A549 (cell line): ENCODE measurements at regions not wholly inside any gene's neighbourhood (a gene's known extent, or its start where the extent isn't known, plus 50 kb on each side); places are given as distances from the start of the nearest gene placed in this dataset.

ENCODE experiments used
- CHD4 ChIP-seq: fragments of 200-600 bp; sonication (generic); IDR thresholded peaks from 2 replicates; pipeline ENCODE4 v1.6.1; 2016; ENCODE audit warnings: antibody characterized with exemption, mild to moderate bottlenecking, borderline replicate concordance
- CTCF ChIP-seq: fragments of >200 bp; sonication (Bioruptor Twin); formaldehyde crosslinking; IDR thresholded peaks from 3 replicates; pipeline ENCODE4 v1.5.1; 2016
- EP300 ChIP-seq, 2 experiments: fragments of >200 bp; sonication (Bioruptor Twin); formaldehyde crosslinking; IDR thresholded peaks; 2 replicates in 1 of 2; 3 replicates in 1 of 2; pipeline ENCODE4 v1.6.1; 2016 to 2017
- ESRRA ChIP-seq: fragments of 150-350 bp; IDR thresholded peaks from 2 replicates; pipeline ENCODE4 v1.6.1; 2014; ENCODE audit warnings: mild to moderate bottlenecking, low read length, borderline replicate concordance
- FOSB ChIP-seq: fragments of 250-450 bp; sonication (Bioruptor Pico); IDR thresholded peaks from 2 replicates; pipeline ENCODE4 v1.5.0; 2020; ENCODE audit warnings: mild to moderate bottlenecking, moderate library complexity
- FOXS1 ChIP-seq: fragments of 250-450 bp; sonication (Bioruptor Pico); IDR thresholded peaks from 2 replicates; pipeline ENCODE4 v1.5.0; 2020; ENCODE audit warnings: mild to moderate bottlenecking, moderate library complexity
- GATA3 ChIP-seq: IDR thresholded peaks from 2 replicates; pipeline ENCODE4 v1.6.1; 2012; ENCODE audit warnings: borderline replicate concordance
- KDM1A ChIP-seq: fragments of 200-600 bp; sonication (generic); IDR thresholded peaks from 2 replicates; pipeline ENCODE4 v1.6.1; 2016; ENCODE audit warnings: low read depth, mild to moderate bottlenecking
- KDM5A ChIP-seq: fragments of 200-600 bp; sonication (generic); IDR thresholded peaks from 2 replicates; pipeline ENCODE4 v1.6.1; 2016; ENCODE audit warnings: antibody characterized with exemption, mild to moderate bottlenecking
- MAFK ChIP-seq: fragments of 450-650 bp; IDR thresholded peaks from 2 replicates; pipeline ENCODE4 v1.6.1; 2014; ENCODE audit not compliant: partially characterized antibody
- MYC ChIP-seq: IDR thresholded peaks from 2 replicates; pipeline ENCODE4 v1.6.1; 2012; ENCODE audit warnings: mild to moderate bottlenecking, inconsistent platforms, low read length, improper control_type of control experiment, borderline replicate concordance
- RAD21 ChIP-seq, 2 experiments: fragments of >200 bp in 1 of 2; sonication (Bioruptor Twin) in 1 of 2; formaldehyde crosslinking in 1 of 2; IDR thresholded peaks in 1 of 2; conservative IDR thresholded peaks in 1 of 2; 2 replicates in 1 of 2; 3 replicates in 1 of 2; pipeline ENCODE4 v1.6.1; 2012 to 2018; ENCODE audit warnings: inconsistent platforms in 1 of 2
- RARB ChIP-seq: fragments of 250-450 bp; sonication (Bioruptor Pico); IDR thresholded peaks from 2 replicates; pipeline ENCODE4 v1.8.0; 2021; ENCODE audit warnings: mild to moderate bottlenecking, moderate library complexity
- RCOR1 ChIP-seq: fragments of 150-350 bp; IDR thresholded peaks from 2 replicates; pipeline ENCODE4 v1.6.1; 2014; ENCODE audit warnings: antibody characterized with exemption, low read length, low read depth
- REST ChIP-seq: fragments of 200-600 bp; sonication (generic); IDR thresholded peaks from 2 replicates; pipeline ENCODE4 v1.6.1; 2016; ENCODE audit warnings: antibody characterized with exemption, mild to moderate bottlenecking, moderate library complexity
- SREBF2 ChIP-seq: fragments of 450-650 bp; IDR thresholded peaks from 2 replicates; pipeline ENCODE4 v1.6.1; 2014; ENCODE audit warnings: mild to moderate bottlenecking, moderate library complexity
- ZC3H11A ChIP-seq: fragments of 450-650 bp; IDR thresholded peaks from 2 replicates; pipeline ENCODE4 v1.6.1; 2014; ENCODE audit warnings: antibody characterized with exemption, mild to moderate bottlenecking
- ZSCAN20 ChIP-seq: fragments of 250-450 bp; sonication (Bioruptor Pico); IDR thresholded peaks from 2 replicates; pipeline ENCODE4 v1.8.0; 2022; ENCODE audit warnings: mild to moderate bottlenecking, moderate library complexity
- TF ChIP-seq, protein P1 (sequence below): IDR thresholded peaks from 2 replicates; pipeline ENCODE4 v1.6.1; 2012
- TF ChIP-seq, protein P2 (sequence below): fragments of 250-450 bp; sonication (Bioruptor Pico); IDR thresholded peaks from 2 replicates; pipeline ENCODE4 v1.5.0; 2020; ENCODE audit warnings: low read depth, mild to moderate bottlenecking, moderate library complexity

GRCh38 chr10:78302989-78303854 is 269.6 kb downstream of the RPS24 start (continued):
- TF ChIP-seq RAD21 (conservative IDR thresholded peaks at IDR 0.05 in 1 of 2, IDR thresholded peaks at IDR 0.05 in 1 of 2) (peak; percentile 55 to 58), KDM5A (no peak), SREBF2 (no peak), ZSCAN20 (no peak), ESRRA (no peak), ZC3H11A (no peak), MYC (0 out of 2 replicates have a peak, but pooled peaks have one; percentile 52), RCOR1 (no peak), CHD4 (no peak), FOXS1 (CRISPR knock-in tag) (no peak), MAFK (no peak), CTCF (peak; percentile 52), KDM1A (no peak), RARB (CRISPR knock-in tag) (no peak), REST (no peak), EP300 (IDR thresholded peaks at IDR 0.05) (no peak), GATA3 (no peak), FOSB (CRISPR knock-in tag) (no peak)
- TF ChIP-seq, protein P1, sequence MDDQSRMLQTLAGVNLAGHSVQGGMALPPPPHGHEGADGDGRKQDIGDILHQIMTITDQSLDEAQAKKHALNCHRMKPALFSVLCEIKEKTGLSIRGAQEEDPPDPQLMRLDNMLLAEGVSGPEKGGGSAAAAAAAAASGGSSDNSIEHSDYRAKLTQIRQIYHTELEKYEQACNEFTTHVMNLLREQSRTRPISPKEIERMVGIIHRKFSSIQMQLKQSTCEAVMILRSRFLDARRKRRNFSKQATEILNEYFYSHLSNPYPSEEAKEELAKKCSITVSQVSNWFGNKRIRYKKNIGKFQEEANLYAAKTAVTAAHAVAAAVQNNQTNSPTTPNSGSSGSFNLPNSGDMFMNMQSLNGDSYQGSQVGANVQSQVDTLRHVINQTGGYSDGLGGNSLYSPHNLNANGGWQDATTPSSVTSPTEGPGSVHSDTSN = no peak
- TF ChIP-seq, protein P2, sequence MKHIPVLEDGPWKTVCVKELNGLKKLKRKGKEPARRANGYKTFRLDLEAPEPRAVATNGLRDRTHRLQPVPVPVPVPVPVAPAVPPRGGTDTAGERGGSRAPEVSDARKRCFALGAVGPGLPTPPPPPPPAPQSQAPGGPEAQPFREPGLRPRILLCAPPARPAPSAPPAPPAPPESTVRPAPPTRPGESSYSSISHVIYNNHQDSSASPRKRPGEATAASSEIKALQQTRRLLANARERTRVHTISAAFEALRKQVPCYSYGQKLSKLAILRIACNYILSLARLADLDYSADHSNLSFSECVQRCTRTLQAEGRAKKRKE (CRISPR knock-in tag) = no peak
